ENCODE measurements at regions not wholly inside any gene's neighbourhood (a gene's known extent, or its start where the extent isn't known, plus 50 kb on each side); places are given as distances from the start of the nearest gene placed in this dataset.
A peak's percentile ranks its signal among the peaks of the same experiment; 100 is the strongest.

DNA sequence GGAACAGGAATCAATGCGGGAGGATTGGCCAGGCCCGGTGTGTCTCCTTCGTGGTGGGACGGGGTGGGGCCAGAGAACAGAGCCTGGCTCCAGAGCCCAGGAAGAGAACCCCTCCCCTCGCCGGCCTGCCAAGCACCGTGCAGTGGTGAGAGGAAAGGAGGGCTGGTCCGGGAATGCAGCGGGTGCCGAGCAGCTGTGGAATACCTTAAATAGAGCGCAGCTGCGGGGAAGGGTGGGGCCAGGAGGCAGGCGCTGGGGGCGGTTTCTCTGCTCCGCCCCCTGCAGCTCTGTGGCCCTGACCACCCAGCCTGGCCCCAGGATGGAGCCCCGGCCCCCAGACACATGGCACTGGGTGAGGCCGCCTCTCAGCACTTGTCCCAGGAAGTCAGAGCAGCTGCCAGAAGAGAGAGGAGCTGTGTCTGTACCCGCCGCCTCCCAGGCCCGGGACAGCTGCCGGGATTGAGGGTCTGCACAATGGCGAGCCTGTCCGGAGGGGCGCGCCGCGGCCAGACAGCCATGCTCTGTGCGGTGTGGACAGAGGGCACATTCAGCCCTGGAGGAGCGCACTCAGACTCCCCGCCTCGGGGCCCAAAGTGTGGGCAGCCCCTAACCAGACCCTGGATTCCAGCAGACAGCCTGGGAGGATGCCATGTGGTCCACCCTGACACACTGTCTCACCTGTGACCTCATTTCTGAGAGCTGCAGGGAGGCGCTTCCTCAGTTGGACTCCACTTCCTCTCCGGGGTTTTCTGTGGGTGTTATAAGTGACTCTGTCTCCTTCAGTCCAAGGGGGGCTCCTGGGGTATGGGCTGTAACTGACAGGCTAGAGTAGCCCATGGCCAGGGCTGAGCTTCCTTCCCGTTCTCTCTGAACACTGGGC, 268.8 kb downstream of the SEC14L1 start:
- peaks cover 12% of the 10 kb centered on the region for H3K9me3 ChIP-seq (ENCODE audit: control insufficient read depth, insufficient read depth, low read length)
- no peak overlapping the region for H3K4me3 ChIP-seq (ENCODE audit: low read depth, low read length)
- TF ChIP-seq, protein P1, sequence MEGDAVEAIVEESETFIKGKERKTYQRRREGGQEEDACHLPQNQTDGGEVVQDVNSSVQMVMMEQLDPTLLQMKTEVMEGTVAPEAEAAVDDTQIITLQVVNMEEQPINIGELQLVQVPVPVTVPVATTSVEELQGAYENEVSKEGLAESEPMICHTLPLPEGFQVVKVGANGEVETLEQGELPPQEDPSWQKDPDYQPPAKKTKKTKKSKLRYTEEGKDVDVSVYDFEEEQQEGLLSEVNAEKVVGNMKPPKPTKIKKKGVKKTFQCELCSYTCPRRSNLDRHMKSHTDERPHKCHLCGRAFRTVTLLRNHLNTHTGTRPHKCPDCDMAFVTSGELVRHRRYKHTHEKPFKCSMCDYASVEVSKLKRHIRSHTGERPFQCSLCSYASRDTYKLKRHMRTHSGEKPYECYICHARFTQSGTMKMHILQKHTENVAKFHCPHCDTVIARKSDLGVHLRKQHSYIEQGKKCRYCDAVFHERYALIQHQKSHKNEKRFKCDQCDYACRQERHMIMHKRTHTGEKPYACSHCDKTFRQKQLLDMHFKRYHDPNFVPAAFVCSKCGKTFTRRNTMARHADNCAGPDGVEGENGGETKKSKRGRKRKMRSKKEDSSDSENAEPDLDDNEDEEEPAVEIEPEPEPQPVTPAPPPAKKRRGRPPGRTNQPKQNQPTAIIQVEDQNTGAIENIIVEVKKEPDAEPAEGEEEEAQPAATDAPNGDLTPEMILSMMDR (IDR thresholded peaks at IDR 0.05; ENCODE audit: low read depth, low read length) = no peak
- CTCF ChIA-PET = interaction anchor here (1.9 kb wide), 1 partner anchor 78 kb away, joined by 7 read pairs; no protein-coding TSS in a partner anchor
- H3K27me3 ChIP-seq (ENCODE audit: control insufficient read depth, insufficient read depth, low read length) = no peaks in the 10 kb centered on the region
- POLR2A ChIA-PET = interaction anchor here (0.7 to 1.6 kb wide), 6 partner anchors 11 to 86 kb away, joined by 3 to 7 read pairs (median 4); no protein-coding TSS in a partner anchor
- peak overlapping the region; percentile 78 for H3K27ac ChIP-seq (ENCODE audit: low read depth, low read length)
- DNase-seq (ENCODE audit: low read depth, low spot score) = no peak

DNA sequence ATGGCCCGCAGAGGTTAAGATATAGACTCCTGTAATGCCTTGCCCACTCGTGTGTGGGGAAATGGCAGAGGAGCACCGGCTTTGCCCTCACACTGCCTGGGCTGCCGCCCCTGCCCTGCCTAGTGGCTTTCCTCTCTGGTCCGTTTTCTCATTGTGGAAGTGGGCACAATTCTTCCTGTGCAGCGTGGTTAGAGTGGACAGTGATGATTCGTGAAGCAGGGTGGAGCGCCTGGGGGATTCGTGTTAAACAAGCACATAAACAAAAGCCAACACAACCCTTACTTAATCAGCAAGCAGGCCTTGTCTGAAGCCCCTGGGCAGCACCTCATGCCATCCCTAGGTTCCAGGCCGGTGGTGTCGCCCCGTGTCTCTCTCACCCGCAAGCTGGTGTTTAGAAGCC, 269.7 kb downstream of the SEC14L1 start:
- ChIA-PET CTCF (interaction anchor here (1.4 to 1.9 kb wide), 2 partner anchors 10 to 20 kb away, joined by 5 to 9 read pairs; no protein-coding TSS in a partner anchor), POLR2A (interaction anchor here (1.0 to 1.6 kb wide), 3 partner anchors 11 to 79 kb away, joined by 4 to 7 read pairs (median 5); no protein-coding TSS in a partner anchor)
- H3K9me3 ChIP-seq (ENCODE audit: control insufficient read depth, insufficient read depth, low read length) = peaks cover 12% of the 10 kb centered on the region
- no peaks in the 10 kb centered on the region for H3K27me3 ChIP-seq (ENCODE audit: control insufficient read depth, insufficient read depth, low read length)
- DNase-seq (ENCODE audit: low read depth, low spot score) = no peak
- H3K4me3 ChIP-seq (ENCODE audit: low read depth, low read length) = no peak overlapping the region
- peak overlapping the region; percentile 21 for H3K27ac ChIP-seq (ENCODE audit: low read depth, low read length)
- TF ChIP-seq, protein P1 (IDR thresholded peaks at IDR 0.05; ENCODE audit: low read depth, low read length) = no peak

DNA sequence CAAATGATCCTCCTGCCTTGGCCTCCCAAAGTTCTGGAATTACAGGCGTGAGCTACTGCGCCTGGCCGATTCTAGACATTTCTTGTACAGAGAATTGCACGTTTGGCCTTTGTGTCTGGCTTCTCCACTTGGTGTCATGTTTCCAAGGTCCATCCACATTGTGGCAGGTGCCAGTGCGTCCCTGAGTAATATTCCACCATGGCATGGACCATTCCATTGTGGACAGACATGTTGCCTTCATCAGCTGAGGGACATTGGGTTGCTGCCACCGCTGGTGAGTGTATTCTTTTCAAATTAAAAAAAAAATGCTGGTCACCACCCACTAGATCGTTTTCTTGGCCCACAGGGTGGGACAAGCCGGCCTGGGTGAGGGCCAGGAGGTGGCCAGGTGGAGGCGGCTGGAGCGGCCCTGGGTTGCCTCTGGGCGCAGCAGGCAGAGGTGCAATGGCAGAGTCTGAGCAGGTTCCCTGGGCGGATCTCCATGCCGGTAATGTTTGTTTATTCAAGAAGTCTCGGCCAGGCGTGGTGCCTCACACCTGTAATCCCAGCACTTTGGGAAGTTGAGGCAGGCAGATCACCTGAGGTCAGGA, 274.1 kb downstream of the SEC14L1 start:
- ChIA-PET CTCF (interaction anchor here (0.7 to 4.6 kb wide), 3 partner anchors 15 to 603 kb away, joined by 4 to 23 read pairs (median 5); no protein-coding TSS in a partner anchor), POLR2A (no interaction called here)
- H3K9me3 ChIP-seq (ENCODE audit: control insufficient read depth, insufficient read depth, low read length) = peaks cover 12% of the 10 kb centered on the region
- H3K27me3 ChIP-seq (ENCODE audit: control insufficient read depth, insufficient read depth, low read length) = no peaks in the 10 kb centered on the region
- TF ChIP-seq, protein P1 (IDR thresholded peaks at IDR 0.05; ENCODE audit: low read depth, low read length) = no peak
- H3K27ac ChIP-seq (ENCODE audit: low read depth, low read length) = no peak overlapping the region
- H3K4me3 ChIP-seq (ENCODE audit: low read depth, low read length) = no peak overlapping the region
- DNase-seq (ENCODE audit: low read depth, low spot score) = no peak

DNA sequence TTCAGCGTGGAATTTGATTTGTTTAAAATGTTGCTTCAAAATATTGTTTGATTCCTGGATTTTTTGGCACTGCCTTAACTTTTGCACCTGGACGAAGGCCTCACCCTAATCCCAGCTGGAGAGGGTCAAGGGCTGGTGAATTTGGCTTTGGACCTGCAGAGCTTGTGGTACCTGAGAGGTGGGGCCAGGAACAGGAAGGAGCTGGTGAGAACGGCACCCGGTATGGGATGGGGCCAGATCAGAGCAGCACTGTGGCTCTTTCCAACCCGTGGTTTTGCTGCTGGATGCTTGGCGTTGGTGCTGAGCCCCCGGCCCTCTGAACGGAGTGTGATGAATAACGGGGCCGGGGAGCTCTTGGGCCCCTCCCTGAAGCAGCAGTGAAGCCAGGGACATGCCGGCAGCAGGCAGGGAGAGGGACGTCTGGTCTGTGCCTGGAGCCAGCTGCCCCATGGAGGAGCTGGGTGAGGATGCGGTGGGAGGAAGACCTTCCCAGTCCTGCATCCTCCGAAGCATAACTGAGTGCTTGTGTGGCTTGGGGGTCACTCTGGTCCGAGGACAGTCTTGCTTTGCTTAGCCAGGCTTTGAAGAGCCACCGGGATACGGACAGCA, 275.4 kb downstream of the SEC14L1 start:
- CTCF ChIA-PET = interaction anchor here (0.7 to 1.5 kb wide), 2 partner anchors 13 to 85 kb away, joined by 3 to 7 read pairs; no protein-coding TSS in a partner anchor
- peaks cover 12% of the 10 kb centered on the region for H3K9me3 ChIP-seq (ENCODE audit: control insufficient read depth, insufficient read depth, low read length)
- POLR2A ChIA-PET = no interaction called here
- TF ChIP-seq, protein P1 (IDR thresholded peaks at IDR 0.05; ENCODE audit: low read depth, low read length) = no peak
- no peak for DNase-seq (ENCODE audit: low read depth, low spot score)
- no peak overlapping the region for H3K4me3 ChIP-seq (ENCODE audit: low read depth, low read length)
- peak overlapping the region; percentile 1 for H3K27ac ChIP-seq (ENCODE audit: low read depth, low read length)
- no peaks in the 10 kb centered on the region for H3K27me3 ChIP-seq (ENCODE audit: control insufficient read depth, insufficient read depth, low read length)
